GM12892 (cell line): ENCODE measurements at regions not wholly inside any gene's neighbourhood (a gene's known extent, or its start where the extent isn't known, plus 50 kb on each side); places are given as distances from the start of the nearest gene placed in this dataset.

Experiments used
- POLR2A ChIP-seq: IDR thresholded peaks from 2 replicates; pipeline ENCODE4 v1.6.1; 2011; ENCODE audit warnings: low read depth, low read length, control low read depth
- POLR2AphosphoS5 ChIP-seq: IDR thresholded peaks from 2 replicates; pipeline ENCODE4 v1.6.1; 2011; ENCODE audit warnings: low read depth, low read length, control low read depth
- TAF1 ChIP-seq: IDR thresholded peaks from 2 replicates; pipeline ENCODE4 v1.6.1; 2011; ENCODE audit warnings: low read depth, mild to moderate bottlenecking, control low read depth, low read length, borderline replicate concordance

DNA sequence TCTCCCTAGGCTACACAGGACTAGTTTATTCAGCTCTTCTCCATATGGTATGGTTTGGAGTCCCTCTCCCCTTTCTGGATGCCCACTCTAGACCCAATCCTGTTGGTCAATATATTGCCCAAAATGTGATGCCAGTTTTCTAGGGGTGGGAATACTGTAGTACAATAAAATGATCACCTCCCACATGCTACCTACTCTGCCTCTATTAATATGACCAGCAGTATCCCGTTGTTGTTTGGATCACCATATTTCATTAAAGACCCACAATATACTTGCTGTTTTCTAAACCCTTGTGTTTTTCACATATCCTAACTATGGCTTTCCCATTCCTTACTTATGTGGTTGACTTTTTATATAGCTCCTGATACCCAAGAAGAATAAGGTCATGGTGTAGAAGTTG lies 95.9 kb upstream of the IGSF21 start:
- TF ChIP-seq POLR2AphosphoS5, result no peak
- no peak for TF ChIP-seq POLR2A
- no peak for TF ChIP-seq TAF1
